Stimulated activated CD8-positive, alpha-beta memory T cell treated with anti-CD3 and anti-CD28 coated beads, Interleukin-15, amount 100 ng/mL, for 4 hours (primary cell): ENCODE measurements at regions not wholly inside any gene's neighbourhood (a gene's known extent, or its start where the extent isn't known, plus 50 kb on each side); places are given as distances from the start of the nearest gene placed in this dataset.
"Not testable (repeated sequence)": the region's sequence is repeated elsewhere in the genome, so short reads cannot be mapped to it uniquely, and the experiment has no call there.

Experiments
- DNase-seq, 2 donors: peaks; one replicate each; pipeline ENCODE4 v3.0.0-alpha.2; 2020; ENCODE audit warnings: low read depth in 2 of 2

DNA sequence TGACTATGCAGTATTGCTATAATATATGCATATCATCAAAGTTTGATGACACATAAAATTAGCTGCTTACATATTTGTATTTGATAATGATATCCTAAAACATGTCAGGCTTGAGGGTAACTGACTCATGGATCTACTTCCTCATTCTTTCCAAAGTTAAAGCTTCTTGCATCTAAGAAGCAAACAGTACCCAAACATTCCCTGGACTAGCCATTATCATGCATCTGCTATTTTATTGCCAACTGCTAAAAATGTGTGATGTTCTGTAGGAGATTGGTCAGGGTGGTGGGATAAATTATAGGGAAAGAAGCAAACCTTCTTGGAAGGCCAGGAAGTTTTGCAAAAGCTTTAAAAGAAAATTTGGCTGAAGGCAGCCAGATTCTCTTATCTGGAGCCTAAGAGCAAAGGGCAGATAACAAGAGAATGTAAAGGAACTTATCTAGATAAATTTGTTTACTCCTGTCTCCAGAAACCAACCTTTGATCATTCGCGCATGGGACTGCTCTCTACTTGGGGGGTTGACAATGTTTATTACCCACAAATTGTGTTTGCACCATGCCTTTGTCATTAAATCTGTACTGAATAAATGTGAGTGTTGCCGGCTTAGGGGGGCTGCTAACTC is 604.1 kb upstream of the TLE4 start:
- no peak for DNase-seq

GRCh38 chr9:78970375-78970774 is 601.4 kb upstream of the TLE4 start:
- DNase-seq, result no peak

DNA sequence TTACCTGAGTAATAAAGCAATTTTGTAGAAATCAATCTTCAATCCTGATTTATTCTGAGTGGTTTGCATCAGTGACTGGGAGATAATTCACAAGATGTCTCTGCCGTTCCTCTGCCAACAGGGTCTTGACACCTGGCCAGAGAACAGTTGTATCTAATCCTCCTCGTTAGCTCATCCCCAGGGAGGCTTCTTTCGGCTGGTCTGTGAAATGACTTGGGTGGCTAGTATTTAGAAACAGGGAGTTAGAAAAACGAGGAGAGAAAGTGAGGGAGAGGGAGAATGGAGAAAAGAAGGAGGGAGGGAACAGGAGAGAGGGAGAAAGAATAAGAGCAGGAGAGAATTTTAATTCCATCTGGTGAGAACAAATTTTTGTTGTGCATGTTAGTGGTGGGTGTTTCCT is 600.2 kb upstream of the TLE4 start:
- DNase-seq, result no peak

- no peak for DNase-seq
These were observed 599.3 kb upstream of the TLE4 start for GRCh38 chr9:78972303-78972999.

DNA sequence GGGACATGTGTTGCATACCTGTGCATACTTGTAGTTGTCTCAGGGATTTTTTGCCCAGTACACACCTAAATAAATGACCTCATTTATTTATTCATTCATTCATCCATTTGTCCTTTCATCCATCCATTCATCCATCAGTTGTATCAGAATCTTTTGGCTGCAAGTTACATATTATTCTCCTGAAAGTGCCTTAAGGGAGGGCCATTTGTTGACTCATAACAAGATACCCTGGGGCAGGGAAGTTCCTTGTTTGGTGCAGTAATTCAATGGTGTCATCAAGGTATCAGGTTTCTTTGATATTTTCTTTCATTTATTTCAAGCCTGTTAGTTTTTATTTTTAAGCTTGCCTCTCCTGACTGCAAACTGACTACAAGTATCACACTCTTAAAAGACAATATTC is 597.9 kb upstream of the TLE4 start:
- DNase-seq, result no peak

DNA sequence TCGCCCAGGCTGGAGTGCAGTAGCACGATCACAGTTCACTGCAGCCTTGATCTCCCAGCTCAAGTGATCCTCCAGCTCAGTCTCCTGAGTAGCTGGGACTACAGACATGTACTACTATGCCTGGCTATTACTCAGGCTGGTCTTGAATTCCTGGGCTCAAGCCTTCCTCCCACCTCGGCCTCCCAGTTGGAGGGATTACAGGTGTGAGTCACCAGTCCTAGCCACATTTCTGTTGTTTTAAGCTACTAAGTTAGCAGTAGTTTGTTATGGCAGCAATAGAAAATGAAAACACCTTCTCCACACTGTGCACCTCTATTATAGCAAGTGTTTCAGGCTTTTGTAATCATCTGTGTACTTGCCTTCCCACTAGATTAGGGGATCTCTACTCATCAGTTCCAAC is 588.9 kb upstream of the TLE4 start:
- DNase-seq, result no peak

- no peak for DNase-seq
These were observed 586.6 kb upstream of the TLE4 start for GRCh38 chr9:78985084-78985738.

- DNase-seq, result no peak
These were observed 585.3 kb upstream of the TLE4 start for GRCh38 chr9:78986446-78986845.

GRCh38 chr9:78989031-78989658 is 582.6 kb upstream of the TLE4 start:
- DNase-seq, result no peak

DNA sequence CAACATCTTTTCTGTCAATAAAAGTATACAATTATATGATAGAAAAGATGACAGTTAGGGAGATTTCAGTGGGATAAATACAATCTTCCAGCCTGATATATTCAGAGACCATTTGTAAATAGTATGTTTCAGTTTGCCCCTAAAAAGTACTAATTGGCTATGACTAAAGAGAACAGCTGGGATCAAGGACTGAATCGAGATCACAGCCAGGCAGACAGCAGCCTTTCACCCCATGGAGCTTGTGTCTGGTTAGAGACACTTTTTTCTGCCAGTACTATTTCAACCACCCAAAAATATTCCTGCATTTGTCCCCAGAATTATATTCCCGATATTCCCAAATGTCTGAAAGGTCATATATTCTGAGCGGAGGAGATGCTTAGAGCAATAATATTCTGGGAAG is 577.3 kb upstream of the TLE4 start:
- no peak for DNase-seq

DNA sequence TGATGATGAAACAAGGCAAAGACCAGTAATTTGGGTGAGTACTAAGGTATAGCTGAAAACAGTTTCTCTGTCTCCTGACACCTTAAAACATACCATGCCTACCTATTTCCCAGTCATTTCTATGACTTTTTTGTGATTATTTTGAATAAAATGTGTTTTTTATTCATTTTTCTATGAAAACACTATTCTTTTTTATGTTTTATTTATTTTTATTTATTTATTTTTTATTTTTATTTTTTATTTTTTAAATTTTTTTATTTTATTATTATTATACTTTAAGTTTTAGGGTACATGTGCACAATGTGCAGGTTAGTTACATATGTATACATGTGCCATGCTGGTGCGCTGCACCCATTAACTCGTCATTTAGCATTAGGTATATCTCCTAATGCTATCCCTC is 576.8 kb upstream of the TLE4 start:
- not testable (repeated sequence) for DNase-seq

DNA sequence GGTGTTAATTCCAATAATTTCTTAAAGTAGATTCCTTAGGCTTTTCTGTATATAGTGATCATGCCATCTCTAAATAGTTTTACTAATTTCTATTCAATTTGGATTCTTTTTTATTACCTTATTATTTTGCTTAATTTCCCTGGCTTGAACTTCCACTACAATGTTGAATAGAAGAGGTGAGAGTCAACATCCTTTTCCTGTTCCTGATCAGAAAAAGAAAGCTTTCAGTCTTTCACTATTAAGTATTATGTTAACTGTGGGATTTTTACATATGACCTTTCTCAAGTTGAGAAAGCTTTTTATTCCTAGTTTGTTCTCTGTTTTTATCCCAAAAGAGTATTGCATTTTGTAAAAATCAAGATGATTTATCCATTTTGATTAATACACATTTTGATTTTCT is 574.5 kb upstream of the TLE4 start:
- DNase-seq, result no peak

DNA sequence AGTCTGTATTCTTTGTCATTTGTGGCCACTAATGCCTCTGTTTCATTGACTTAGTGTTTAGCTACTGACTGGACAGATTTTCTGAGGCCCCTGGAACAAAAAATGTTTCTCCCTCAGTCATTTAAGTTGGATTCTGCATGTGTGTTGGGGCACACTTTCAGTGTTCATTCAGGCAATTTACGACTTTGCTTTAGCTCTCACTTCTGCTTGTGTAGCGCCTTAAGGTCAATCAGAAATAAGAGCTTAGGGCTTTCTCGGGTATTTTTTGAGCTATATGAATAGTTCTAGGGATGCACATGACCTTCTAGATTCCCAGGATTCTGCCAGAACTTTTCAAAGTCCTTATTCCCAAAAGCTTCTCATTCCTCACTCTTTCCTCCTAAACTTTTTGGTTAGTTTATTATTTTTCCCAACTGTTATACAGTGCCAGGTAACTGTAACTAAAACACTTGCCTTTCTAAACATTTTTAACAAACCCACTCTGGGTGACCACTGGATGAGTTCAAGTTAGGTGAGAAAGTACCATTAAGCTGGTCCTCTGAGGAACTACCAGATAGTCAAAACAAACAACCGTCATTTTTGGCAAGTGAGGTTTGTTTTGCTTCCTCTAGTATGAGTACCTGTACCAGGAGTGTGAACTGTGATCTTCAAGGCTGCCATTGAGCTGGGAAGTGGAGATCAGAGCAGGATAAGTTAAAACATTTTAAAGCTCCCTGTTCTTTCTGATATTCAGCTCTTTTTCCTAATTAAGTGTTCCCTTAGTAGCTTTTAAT is 571.3 kb upstream of the TLE4 start:
- no peak for DNase-seq

DNA sequence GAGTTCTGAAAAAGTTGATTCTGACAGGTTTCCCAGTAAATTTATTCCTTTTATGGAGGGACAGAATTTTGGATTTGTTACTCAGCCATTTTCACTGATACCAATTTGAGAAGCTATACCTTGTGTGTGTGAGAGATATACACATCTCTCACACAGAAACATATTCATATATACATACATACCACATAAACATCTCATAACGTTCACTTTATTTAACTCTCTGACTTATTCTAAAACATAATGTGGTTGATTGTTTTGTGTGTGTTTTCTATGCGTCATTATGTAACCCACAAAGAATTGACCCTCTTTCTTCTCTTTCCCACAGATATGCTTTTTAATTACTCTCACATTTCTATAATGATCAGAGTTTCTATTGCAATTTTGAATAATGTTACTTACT is 570.8 kb upstream of the TLE4 start:
- DNase-seq, result no peak

DNA sequence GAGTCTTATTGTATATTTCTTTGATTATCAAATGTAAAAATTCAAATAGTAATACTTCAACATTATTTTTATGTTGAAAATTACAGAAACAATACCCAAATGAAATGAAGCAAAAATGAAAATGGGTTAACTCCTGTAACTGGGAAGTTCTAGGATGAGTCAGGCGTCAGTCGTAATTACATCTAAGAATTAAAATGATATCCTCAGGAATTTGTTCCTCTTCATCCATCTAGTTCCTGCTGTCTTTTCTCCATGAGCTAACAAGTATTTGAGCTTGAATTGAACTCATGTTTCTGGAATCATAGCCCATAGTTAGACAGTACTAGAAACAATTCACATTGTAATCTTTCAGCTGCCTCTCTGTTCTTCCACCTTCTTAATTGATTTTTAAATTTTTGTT is 568.3 kb upstream of the TLE4 start:
- DNase-seq, result no peak

DNA sequence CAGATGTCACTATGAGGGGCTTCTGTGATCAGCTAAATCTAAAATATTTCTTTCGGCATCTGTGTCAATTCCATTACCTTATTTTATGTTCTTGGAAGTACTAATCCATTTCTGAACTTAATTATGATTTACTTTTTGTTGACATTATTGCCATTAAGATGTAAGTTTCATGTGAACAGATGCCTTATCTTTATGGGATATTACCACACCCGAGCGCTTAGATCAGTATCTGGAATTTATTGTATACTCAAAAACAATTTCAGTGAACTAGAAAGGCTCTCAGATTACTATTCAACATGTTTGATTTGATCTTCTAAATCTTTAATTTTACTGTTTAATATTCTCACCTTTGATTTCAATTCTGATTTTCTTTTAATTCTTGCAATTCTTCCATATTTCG is 567.7 kb upstream of the TLE4 start:
- no peak for DNase-seq

DNA sequence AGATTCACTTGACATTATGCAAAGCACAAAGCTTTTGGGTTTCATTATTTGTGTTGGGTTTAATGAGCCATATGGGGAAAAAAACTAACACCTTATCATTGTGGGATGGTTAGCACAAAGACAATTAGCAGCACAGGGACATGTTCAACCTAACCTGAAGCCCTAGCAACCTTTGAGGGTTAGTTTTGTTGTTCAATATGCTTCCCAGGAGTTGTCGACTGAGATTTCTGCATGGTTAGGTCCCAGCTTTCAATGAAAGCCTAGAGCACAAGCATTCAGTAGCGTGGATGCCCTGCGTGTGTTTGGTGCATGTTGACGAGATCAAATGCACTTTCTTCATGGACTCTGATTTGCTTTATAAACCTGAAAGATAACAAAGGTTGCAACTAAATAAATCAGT is 565.2 kb upstream of the TLE4 start:
- no peak for DNase-seq

GRCh38 chr9:79007701-79008483 is 563.9 kb upstream of the TLE4 start:
- DNase-seq, result no peak

DNA sequence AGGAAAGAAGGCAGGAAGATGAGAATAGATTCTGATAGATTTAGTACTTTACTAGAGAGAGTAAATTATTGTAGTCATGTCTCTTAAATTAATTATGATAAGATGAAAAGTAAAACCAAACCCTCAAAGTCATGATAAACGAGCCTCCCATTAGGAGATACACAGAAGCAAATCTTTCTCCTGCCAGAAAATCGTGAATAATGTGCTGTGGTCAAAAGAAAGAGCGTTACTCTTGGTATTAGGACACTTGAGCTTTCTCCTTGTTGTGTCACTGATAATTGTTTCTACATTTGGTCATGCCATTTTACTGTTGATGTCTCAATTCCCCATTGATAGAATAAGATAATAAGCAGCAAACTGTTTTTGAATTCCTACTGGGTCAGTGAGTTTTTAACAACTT is 562.8 kb upstream of the TLE4 start:
- no peak for DNase-seq

GRCh38 chr9:79011461-79011860 is 560.3 kb upstream of the TLE4 start:
- no peak for DNase-seq

- no peak for DNase-seq
These were observed 559.2 kb upstream of the TLE4 start for GRCh38 chr9:79012561-79012960.
